SK-N-MC (cell line): ENCODE measurements at regions not wholly inside any gene's neighbourhood (a gene's known extent, or its start where the extent isn't known, plus 50 kb on each side); places are given as distances from the start of the nearest gene placed in this dataset.
"Not testable (repeated sequence)": the region's sequence is repeated elsewhere in the genome, so short reads cannot be mapped to it uniquely, and the experiment has no call there.

ENCODE experiments used
- DNase-seq: peaks from one replicate; pipeline ENCODE4 v3.0.0-alpha.2; 2011; ENCODE audit warnings: low read depth, low spot score
- H3K27ac ChIP-seq: fragments of 200-600 bp; sonication (generic); 2 replicates; pipeline ENCODE4 v1.5.1; 2016; ENCODE audit warnings: mixed run types
- H3K36me3 ChIP-seq: fragments of 200-600 bp; sonication (generic); 2 replicates; pipeline ENCODE4 v1.6.1; 2017; ENCODE audit warnings: antibody characterized with exemption, low read length, mixed read lengths; ENCODE audit not compliant: insufficient read depth
- H3K4me3 ChIP-seq: fragments of 200-600 bp; sonication (generic); 2 replicates; pipeline ENCODE4 v1.5.1; 2016
- H3K9ac ChIP-seq: fragments of 200-600 bp; sonication (generic); 2 replicates; pipeline ENCODE4 v1.8.0; 2017; ENCODE audit warnings: mixed run types, mixed read lengths; ENCODE audit not compliant: insufficient read length
- H3K9me3 ChIP-seq: fragments of 200-600 bp; sonication (generic); 2 replicates; pipeline ENCODE4 v1.6.1; 2017; ENCODE audit warnings: low read depth, mild to moderate bottlenecking, antibody characterized with exemption, low read length, moderate library complexity, mixed read lengths
- EZH2 ChIP-seq: fragments of 200-600 bp; sonication (generic); IDR thresholded peaks from one replicate; pipeline ENCODE4 v1.6.1; 2017; ENCODE audit warnings: antibody characterized with exemption
- FOXP2 ChIP-seq: optimal IDR thresholded peaks from 2 replicates; pipeline ENCODE3; 2011; ENCODE audit warnings: mild to moderate bottlenecking, moderate library complexity; ENCODE audit not compliant: insufficient read depth; ENCODE audit errors: extremely low read length, control extremely low read depth
- POLR2AphosphoS5 ChIP-seq: IDR thresholded peaks from 2 replicates; pipeline ENCODE4 v1.6.1; 2012; ENCODE audit warnings: mild to moderate bottlenecking, low read depth, low read length, borderline replicate concordance

GRCh38 chr4:126756050-126756829 lies 876.5 kb upstream of the INTU start:
- Histone ChIP-seq H3K36me3 (no peaks in the 10 kb centered on the region), H3K9ac (no peak overlapping the region), H3K4me3 (no peak overlapping the region), H3K27ac (no peak overlapping the region), H3K9me3 (no peaks in the 10 kb centered on the region)
- TF ChIP-seq POLR2AphosphoS5 (no peak), EZH2 (no peak), FOXP2 (no peak)
- DNase-seq = no peak

- Histone ChIP-seq H3K27ac (no peak overlapping the region), H3K4me3 (no peak overlapping the region), H3K9ac (no peak overlapping the region), H3K36me3 (no peaks in the 10 kb centered on the region), H3K9me3 (no peaks in the 10 kb centered on the region)
- TF ChIP-seq EZH2 = no peak
- no peak for DNase-seq
These were observed 875.5 kb upstream of the INTU start for GRCh38 chr4:126757219-126757618.

- no peak overlapping the region for H3K27ac ChIP-seq
- no peak overlapping the region for H3K9ac ChIP-seq
- H3K9me3 ChIP-seq = no peaks in the 10 kb centered on the region
- DNase-seq = no peak
- TF ChIP-seq EZH2 (no peak), POLR2AphosphoS5 (no peak), FOXP2 (no peak)
- H3K4me3 ChIP-seq = no peak overlapping the region
- H3K36me3 ChIP-seq = peaks cover under 1% of the 10 kb centered on the region; the same call in 1 of the 2 replicates
These were observed 874.3 kb upstream of the INTU start for GRCh38 chr4:126758493-126758892.

GRCh38 chr4:126761947-126762662 lies 870.7 kb upstream of the INTU start:
- no peaks in the 10 kb centered on the region; the same call in 1 of the 2 replicates for H3K9me3 ChIP-seq
- no peak for DNase-seq
- no peak overlapping the region for H3K27ac ChIP-seq
- H3K4me3 ChIP-seq = no peak overlapping the region
- H3K9ac ChIP-seq = no peak overlapping the region
- peaks cover 7% of the 10 kb centered on the region for H3K36me3 ChIP-seq
- no peak for TF ChIP-seq POLR2AphosphoS5
- TF ChIP-seq FOXP2 = no peak
- no peak for TF ChIP-seq EZH2

GRCh38 chr4:126762663-126763247 lies 870.0 kb upstream of the INTU start:
- H3K36me3 ChIP-seq = peaks cover 7% of the 10 kb centered on the region
- H3K9ac ChIP-seq = no peak overlapping the region
- H3K27ac ChIP-seq = no peak overlapping the region
- H3K9me3 ChIP-seq = no peaks in the 10 kb centered on the region; the same call in 1 of the 2 replicates
- no peak overlapping the region for H3K4me3 ChIP-seq
- DNase-seq = no peak
- TF ChIP-seq FOXP2 = no peak
- no peak for TF ChIP-seq EZH2
- TF ChIP-seq POLR2AphosphoS5 = no peak

GRCh38 chr4:126766241-126766640 lies 866.5 kb upstream of the INTU start:
- Histone ChIP-seq H3K9me3 (no peaks in the 10 kb centered on the region; the same call in 1 of the 2 replicates), H3K27ac (no peak overlapping the region), H3K36me3 (peaks cover 7% of the 10 kb centered on the region), H3K9ac (no peak overlapping the region), H3K4me3 (no peak overlapping the region)
- no peak for DNase-seq
- no peak for TF ChIP-seq POLR2AphosphoS5
- TF ChIP-seq EZH2 = no peak
- TF ChIP-seq FOXP2 = no peak

- no peak overlapping the region for H3K4me3 ChIP-seq
- no peak for TF ChIP-seq FOXP2
- TF ChIP-seq EZH2 = no peak
- TF ChIP-seq POLR2AphosphoS5 = no peak
These were observed 864.4 kb upstream of the INTU start for GRCh38 chr4:126768338-126768737.

GRCh38 chr4:126770811-126771553 lies 861.8 kb upstream of the INTU start:
- not testable (repeated sequence) for H3K27ac ChIP-seq, H3K9ac ChIP-seq, H3K9me3 ChIP-seq, DNase-seq, H3K4me3 ChIP-seq, H3K36me3 ChIP-seq

More at GRCh38 chr4:126768338-126768737, 864.4 kb upstream of the INTU start:
- no peak overlapping the region for H3K9ac ChIP-seq
- no peaks in the 10 kb centered on the region; the same call in 1 of the 2 replicates for H3K9me3 ChIP-seq
- no peak for DNase-seq
- H3K36me3 ChIP-seq = peaks cover 7% of the 10 kb centered on the region
- no peak overlapping the region for H3K27ac ChIP-seq

- H3K4me3 ChIP-seq, H3K9me3 ChIP-seq, H3K27ac ChIP-seq, DNase-seq, H3K9ac ChIP-seq, H3K36me3 ChIP-seq: not testable (repeated sequence)
These were observed 861.1 kb upstream of the INTU start for GRCh38 chr4:126771618-126772017.
